Skin epidermis (tissue), 12 donors: ENCODE measurements at regions not wholly inside any gene's neighbourhood (a gene's known extent, or its start where the extent isn't known, plus 50 kb on each side); places are given as distances from the start of the nearest gene placed in this dataset.

Experiments used
- H3K27ac ChIP-seq, 21 experiments: fragments of 200-600 bp; sonication (generic) in 11 of 21; one replicate each; pipeline ENCODE4 v1.5.0; 2020; ENCODE audit warnings: mild to moderate bottlenecking in 3 of 21, inconsistent platforms in 2 of 21, moderate library complexity in 2 of 21
- H3K4me3 ChIP-seq, 7 experiments: fragments of 200-600 bp; sonication (generic) in 2 of 7; one replicate each; pipeline ENCODE4 v1.5.0; 2020; ENCODE audit warnings: inconsistent platforms in 2 of 7, mild to moderate bottlenecking in 2 of 7, moderate library complexity in 1 of 7

DNA sequence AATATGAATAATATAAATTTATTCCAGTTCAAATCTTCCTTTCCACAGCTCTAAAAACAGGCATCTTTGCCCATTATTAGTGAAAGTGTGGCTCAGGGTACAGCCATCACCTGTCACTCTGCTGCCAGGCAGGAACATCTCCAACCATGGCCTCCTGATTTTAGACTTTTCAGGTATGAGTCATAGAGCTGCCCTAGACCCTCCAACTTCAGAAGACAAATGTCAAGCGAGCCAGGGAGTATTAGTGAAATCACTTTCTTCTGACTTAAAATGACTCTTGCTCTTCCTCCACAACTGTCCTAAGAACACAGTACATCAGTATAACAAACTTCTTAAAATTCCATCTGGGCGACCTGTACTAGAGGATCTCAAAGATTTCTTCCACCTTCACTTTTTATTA lies 78.1 kb upstream of the AKAP13 start:
- Histone ChIP-seq H3K4me3 (no peak overlapping the region), H3K27ac (no peak overlapping the region)

DNA sequence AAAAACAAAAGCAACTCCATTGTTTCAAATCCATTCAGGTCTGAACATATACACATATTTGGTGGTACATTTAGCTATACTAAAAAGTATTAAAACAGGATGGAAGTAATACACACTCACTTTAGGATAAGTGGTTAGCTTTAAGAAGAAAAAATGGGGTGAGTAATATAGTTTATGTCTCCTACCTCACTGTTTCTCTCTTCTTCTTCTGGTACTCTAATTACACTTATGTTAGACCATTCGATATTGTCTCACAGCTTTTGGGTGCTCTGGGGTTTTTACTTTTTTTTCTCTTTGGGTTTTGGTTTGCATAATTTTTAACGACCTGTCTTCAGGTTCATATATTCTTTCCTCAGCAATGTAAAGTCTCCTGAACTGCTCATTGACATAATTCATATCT lies 75.4 kb upstream of the AKAP13 start:
- no peak overlapping the region for H3K27ac ChIP-seq
- H3K4me3 ChIP-seq: no peak overlapping the region

DNA sequence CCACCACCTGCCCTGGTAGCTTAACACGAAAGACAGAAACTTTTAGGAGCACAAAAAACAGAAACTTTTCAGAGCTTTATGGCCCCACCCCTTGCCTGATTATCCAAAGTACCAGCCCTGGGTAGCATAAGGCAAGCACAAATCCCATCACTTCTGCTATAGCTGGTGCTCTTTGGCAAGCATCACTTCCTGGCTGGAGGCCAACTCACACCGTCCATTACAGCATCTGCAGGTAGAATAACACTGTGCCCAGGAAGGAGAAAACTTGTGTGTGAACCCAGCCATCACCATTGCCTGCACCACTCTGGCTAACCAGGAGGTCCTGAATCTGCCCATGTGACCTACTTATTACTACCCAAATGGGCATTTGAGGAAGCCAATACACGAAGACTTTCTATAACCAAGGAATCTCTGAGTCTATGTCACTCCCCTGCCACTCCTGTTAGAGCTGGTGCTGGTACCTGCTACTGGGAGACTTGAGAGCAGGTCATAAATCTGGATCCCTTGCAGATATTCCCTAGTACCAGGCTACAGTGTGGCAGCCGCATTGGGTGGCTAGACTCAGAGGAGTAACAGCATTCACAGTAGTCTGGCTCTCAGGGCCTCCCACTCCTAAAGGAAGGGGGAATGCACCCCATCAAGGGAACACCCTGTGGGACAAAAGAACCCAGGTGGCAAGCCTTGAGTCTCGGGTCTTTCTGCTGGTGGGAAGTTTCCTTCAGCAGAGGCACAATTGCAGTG lies 73.3 kb upstream of the AKAP13 start:
- no peak overlapping the region for H3K4me3 ChIP-seq
- H3K27ac ChIP-seq: no peak overlapping the region

- Histone ChIP-seq H3K27ac (no peak overlapping the region), H3K4me3 (no peak overlapping the region)
Measured at GRCh38 chr15:85307687-85308045, 72.7 kb upstream of the AKAP13 start.

DNA sequence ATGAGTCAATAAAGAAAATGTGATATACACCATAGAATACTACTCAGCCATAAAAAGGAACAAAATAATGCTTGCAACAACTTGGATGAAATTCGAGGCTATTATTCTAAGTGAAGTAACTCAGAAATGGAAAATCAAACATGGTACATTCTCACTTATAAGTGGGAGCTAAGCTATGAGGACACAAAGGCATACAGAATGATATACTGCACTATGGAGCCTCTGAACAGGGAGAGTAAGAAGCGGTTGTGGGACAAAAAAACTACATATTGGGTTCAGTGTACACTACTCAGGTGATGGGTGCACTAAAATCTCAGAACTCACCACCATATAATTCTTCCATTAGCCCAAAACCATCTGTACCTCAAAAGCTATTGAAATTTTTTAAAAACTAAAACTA lies 68.8 kb upstream of the AKAP13 start:
- no peak overlapping the region for H3K4me3 ChIP-seq
- H3K27ac ChIP-seq: no peak overlapping the region

GRCh38 chr15:85312486-85312885 lies 67.9 kb upstream of the AKAP13 start:
- no peak overlapping the region for H3K4me3 ChIP-seq
- peak overlapping the region in 4 of 21 experiments; percentile 1 to 26 (median 12) for H3K27ac ChIP-seq

DNA sequence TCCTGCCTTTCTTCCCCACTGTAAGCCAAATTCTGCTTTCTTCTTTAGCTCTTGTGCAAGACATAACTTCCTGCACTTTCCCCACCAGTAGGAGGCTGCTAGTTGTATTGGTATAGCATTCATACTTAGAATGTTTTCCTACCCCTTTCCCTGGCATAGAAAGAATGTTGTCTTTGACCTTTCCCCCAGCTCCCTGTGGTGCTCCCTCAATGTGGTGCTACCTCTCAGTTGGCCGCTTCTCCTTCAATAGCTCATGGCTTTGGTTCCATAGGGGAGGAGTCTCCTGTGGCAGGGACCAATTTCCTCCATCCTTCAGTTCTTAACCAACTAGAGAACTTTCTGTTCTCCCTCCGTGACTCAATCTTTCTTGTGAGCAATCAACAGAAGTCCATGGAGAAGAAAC lies 67.5 kb upstream of the AKAP13 start:
- Histone ChIP-seq H3K4me3 (no peak overlapping the region), H3K27ac (peak overlapping the region in 5 of 21 experiments; percentile 1 to 26 (median 14))

- no peak overlapping the region for H3K4me3 ChIP-seq
- H3K27ac ChIP-seq: peak overlapping the region in 1 of 21 experiments; percentile 6
Measured at GRCh38 chr15:85313339-85313738, 67.1 kb upstream of the AKAP13 start.

GRCh38 chr15:85314146-85314545 lies 66.3 kb upstream of the AKAP13 start:
- H3K27ac ChIP-seq: no peak overlapping the region
- H3K4me3 ChIP-seq: no peak overlapping the region

GRCh38 chr15:85314633-85315032 lies 65.8 kb upstream of the AKAP13 start:
- H3K27ac ChIP-seq: no peak overlapping the region
- H3K4me3 ChIP-seq: no peak overlapping the region

DNA sequence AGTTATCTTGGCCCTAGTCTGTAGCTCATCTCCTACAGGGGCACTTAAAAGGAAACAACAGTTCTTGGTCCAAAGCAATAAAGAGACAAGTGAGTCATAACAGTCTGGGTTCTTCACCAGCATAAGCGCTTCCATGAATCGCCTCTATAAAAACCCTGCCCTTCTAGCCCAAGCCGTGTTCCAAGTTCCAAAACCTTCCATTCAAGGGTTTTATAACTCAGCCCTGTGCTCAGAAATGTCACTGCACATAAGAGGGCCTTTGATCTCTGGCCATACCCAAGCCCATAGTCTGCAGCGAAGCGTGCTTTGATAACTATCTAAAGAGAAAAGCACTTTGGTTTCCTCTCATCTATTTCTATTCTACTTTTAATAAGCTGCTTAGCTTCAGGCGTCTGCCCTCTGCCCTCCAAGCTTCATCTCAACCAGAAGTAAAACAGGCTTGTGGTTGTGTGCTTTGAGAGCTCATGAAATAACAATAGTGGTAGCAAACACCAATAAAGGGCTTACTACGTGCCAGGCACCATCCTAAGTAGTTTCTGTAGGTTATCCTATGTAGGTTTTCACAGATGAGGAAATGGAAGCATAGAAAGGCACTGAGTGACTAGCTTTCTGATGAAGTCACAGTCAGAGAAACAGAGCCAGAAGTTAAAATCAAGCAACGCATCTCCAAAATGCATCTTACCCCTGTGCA lies 64.0 kb upstream of the AKAP13 start:
- no peak overlapping the region for H3K4me3 ChIP-seq
- peak overlapping the region in 10 of 21 experiments; percentile 5 to 62 (median 32) for H3K27ac ChIP-seq

DNA sequence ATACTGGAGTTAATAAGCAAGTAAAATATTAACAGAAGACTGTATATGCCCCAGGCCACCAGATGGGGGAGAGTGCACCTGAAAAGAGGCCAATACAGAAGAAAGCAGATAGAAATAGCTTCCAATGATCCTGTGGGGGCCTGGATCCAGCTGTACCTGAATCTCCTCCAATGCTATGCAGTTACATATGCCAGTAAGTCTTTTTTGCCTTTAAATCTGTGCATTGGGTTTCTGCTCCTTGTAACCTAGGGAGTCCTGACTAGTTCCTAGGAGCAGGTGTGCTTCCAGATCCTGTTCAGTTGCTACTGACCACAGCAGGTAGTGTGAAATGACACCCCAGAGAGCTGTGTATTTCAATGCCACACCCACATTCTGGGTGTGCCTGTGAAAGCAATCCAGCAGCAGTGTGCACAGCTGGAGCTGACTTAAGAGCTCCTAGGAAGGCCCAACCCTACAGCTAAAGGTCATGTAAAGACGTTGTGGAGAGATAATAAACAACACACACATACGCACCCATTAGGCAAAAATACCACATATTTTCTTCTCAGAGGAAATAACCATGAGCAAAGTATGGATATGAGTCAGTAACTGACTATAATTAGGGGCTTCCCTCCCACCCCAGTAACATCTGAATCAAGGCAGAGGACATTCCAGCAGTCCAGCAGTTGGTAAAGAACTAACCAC lies 62.2 kb upstream of the AKAP13 start:
- Histone ChIP-seq H3K27ac (peak overlapping the region in 11 of 21 experiments; percentile 5 to 71 (median 30)), H3K4me3 (no peak overlapping the region)

GRCh38 chr15:85318732-85319076 lies 61.7 kb upstream of the AKAP13 start:
- no peak overlapping the region for H3K4me3 ChIP-seq
- H3K27ac ChIP-seq: peak overlapping the region in 6 of 21 experiments; percentile 20 to 71 (median 32)

GRCh38 chr15:85324202-85324601 lies 56.2 kb upstream of the AKAP13 start:
- no peak overlapping the region for H3K4me3 ChIP-seq
- H3K27ac ChIP-seq: no peak overlapping the region

DNA sequence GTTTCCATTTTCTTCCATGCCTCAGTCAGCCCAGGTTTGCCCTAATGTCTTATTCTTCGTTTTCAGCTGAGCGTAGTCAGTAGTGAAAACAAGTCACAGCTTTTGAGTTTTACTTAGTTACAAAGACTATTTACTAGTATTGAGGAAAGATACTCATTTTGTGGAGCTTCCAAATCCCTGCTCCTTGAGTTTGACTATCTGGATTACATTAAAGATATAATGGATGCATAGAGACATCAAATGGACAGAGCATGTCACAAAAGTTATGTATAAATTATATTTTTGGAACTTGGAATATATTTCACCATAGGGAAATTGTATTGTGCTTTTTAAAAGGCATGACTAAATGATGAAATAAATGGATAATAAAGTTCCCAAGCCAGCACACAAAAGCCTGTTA lies 54.6 kb upstream of the AKAP13 start:
- no peak overlapping the region for H3K4me3 ChIP-seq
- no peak overlapping the region for H3K27ac ChIP-seq

- no peak overlapping the region for H3K4me3 ChIP-seq
- H3K27ac ChIP-seq: no peak overlapping the region
Measured at GRCh38 chr15:85326291-85326690, 54.1 kb upstream of the AKAP13 start.

DNA sequence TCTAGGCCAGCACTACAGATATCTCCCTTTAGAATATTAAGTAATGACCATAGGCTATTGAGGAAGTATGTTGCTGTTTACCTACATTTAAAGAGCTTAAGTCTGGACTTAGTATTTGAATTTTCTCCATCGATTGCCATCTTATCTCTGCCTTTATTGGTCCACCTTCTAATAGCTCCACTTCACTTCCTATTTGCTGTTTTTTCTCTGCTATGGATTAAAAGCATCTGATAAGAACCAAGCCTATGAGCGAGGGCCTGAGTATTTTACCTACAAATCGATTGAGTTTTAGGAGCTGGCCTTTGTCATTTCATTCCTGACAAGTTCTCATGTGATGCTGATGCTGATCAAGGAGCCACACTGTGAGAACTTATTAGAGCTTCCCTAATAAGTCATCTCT lies 52.6 kb upstream of the AKAP13 start:
- no peak overlapping the region for H3K4me3 ChIP-seq
- H3K27ac ChIP-seq: peak overlapping the region in 1 of 21 experiments; percentile 40

DNA sequence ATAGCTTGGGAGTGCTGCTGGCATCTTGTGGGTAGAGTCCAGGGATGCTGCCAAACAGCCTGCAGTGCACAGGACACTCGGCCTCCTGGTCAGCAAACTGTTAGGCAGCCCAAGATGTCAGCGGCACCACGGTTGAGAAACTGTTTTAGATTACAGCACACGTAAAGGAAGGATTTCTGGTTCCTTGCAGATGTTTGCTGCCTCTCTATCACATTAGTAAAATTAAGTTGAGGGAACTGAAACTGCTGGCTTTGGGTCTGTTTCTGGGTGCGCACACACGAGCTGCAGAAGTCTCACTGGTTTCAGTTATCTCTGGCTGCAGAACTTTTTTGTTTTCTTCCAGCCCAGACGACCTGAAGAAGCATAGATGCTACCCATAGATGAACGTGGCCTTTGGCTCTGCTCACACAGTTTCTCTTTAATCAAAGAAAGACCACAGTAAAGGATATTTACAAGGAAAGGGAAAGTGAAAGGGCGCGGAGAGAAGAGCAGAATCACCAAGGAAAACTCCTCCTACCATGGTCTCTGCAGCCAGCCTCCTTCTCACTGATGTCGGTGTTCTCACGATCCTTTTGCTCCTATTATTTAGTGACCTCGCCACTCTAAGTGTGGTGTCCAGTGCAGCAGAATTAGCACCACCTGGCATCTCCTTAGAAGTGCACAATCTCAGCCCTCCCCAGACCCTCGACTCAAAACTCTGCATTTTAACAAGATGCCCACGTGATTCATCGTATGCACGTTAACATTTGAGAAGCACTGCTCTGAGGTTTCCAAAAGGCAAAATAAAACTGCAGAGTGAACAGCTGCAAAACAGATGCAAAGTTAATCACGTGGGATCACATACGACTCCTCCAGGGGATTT lies 50.6 kb upstream of the AKAP13 start:
- Histone ChIP-seq H3K4me3 (peak overlapping the region; percentile 1 to 38 (median 27)), H3K27ac (peak overlapping the region in 19 of 21 experiments; percentile 3 to 91 (median 73))
